ENCODE measurements at regions not wholly inside any gene's neighbourhood (a gene's known extent, or its start where the extent isn't known, plus 50 kb on each side); places are given as distances from the start of the nearest gene placed in this dataset.

DNA sequence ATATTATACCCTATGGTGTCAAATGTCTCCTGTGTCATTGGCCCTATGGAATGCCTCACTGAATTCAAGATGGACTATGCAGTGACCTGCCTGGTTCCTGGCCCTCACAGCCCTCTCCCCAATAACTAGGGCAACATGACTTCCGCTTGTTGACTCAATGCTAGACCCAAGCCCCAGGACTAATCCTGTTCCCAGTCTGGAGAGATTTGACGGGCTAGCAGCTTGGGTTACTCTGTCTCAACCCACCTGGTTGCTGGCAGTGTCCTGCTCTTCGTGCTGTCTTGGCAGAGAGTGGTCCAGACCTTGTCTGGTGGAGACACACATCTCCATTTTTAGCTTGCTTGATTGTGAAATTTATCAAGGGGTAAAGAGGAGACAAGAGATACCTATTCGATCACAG, 135.8 kb upstream of the HES1 start:
- Histone ChIP-seq H3K79me2 (ENCODE audit: insufficient read depth, low read length) (no peaks in the 10 kb centered on the region), H4K20me1 (ENCODE audit: insufficient read depth, low read length) (no peaks in the 10 kb centered on the region), H3K4me2 (ENCODE audit: insufficient read depth, low read length) (no peak overlapping the region), H3K9ac (ENCODE audit: low read depth, low read length) (no peak overlapping the region), H3K4me1 (ENCODE audit: insufficient read depth, low read length) (peaks cover 9% of the 10 kb centered on the region), H3K36me3 (ENCODE audit: insufficient read depth, low read length) (no peaks in the 10 kb centered on the region), H3K4me3 (ENCODE audit: low read depth in 1 of 2, low read length in 2 of 2) (no peak overlapping the region), H3K27me3 (ENCODE audit: insufficient read depth, low read length, poor library complexity) (peaks cover 42% of the 10 kb centered on the region), H2AFZ (ENCODE audit: low read depth, low read length) (no peak overlapping the region), H3K9me3 (ENCODE audit: insufficient read depth, low read length, severe bottlenecking) (no peaks in the 10 kb centered on the region), H3K27ac (ENCODE audit: low read length) (no peak overlapping the region)
- DNase-seq: no peak
- ATAC-seq (ENCODE audit: insufficient read depth, low read depth): no peak
- TF ChIP-seq, protein P1, sequence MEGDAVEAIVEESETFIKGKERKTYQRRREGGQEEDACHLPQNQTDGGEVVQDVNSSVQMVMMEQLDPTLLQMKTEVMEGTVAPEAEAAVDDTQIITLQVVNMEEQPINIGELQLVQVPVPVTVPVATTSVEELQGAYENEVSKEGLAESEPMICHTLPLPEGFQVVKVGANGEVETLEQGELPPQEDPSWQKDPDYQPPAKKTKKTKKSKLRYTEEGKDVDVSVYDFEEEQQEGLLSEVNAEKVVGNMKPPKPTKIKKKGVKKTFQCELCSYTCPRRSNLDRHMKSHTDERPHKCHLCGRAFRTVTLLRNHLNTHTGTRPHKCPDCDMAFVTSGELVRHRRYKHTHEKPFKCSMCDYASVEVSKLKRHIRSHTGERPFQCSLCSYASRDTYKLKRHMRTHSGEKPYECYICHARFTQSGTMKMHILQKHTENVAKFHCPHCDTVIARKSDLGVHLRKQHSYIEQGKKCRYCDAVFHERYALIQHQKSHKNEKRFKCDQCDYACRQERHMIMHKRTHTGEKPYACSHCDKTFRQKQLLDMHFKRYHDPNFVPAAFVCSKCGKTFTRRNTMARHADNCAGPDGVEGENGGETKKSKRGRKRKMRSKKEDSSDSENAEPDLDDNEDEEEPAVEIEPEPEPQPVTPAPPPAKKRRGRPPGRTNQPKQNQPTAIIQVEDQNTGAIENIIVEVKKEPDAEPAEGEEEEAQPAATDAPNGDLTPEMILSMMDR (IDR thresholded peaks at IDR 0.05; ENCODE audit: borderline replicate concordance, extremely low read depth, low read length, poor library complexity, severe bottlenecking): no peak
- TF ChIP-seq EZH2 (IDR thresholded peaks at IDR 0.05; ENCODE audit: borderline replicate concordance, low read depth, low read length, severe bottlenecking): no peak

DNA sequence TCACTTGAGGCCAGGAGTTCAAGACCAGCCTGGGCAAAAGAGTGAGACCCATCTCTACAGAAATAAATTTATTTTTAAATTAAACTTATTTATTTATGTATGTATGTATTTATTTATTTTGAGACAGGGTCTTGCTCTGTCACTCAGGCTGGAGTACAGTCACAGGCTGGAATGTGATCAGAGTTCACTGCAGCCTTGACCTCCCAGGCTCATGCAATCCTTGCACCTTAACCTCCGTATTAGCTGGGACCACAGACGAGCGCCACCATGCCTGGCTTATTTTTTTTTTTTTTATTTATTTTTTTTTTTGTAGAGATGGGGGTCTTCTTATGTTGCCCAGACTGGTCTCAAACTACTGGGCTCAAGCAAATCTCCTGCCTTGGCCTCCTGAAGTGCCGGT, 135.2 kb upstream of the HES1 start:
- Histone ChIP-seq H3K27me3 (ENCODE audit: insufficient read depth, low read length, poor library complexity) (peaks cover 39% of the 10 kb centered on the region), H3K9me3 (ENCODE audit: insufficient read depth, low read length, severe bottlenecking) (no peaks in the 10 kb centered on the region), H3K4me1 (ENCODE audit: insufficient read depth, low read length) (peaks cover 9% of the 10 kb centered on the region), H3K4me3 (ENCODE audit: low read depth in 1 of 2, low read length in 2 of 2) (no peak overlapping the region), H3K4me2 (ENCODE audit: insufficient read depth, low read length) (no peak overlapping the region), H3K9ac (ENCODE audit: low read depth, low read length) (no peak overlapping the region), H4K20me1 (ENCODE audit: insufficient read depth, low read length) (no peaks in the 10 kb centered on the region), H3K79me2 (ENCODE audit: insufficient read depth, low read length) (no peaks in the 10 kb centered on the region), H2AFZ (ENCODE audit: low read depth, low read length) (no peak overlapping the region), H3K27ac (ENCODE audit: low read length) (no peak overlapping the region), H3K36me3 (ENCODE audit: insufficient read depth, low read length) (no peaks in the 10 kb centered on the region)
- ATAC-seq (ENCODE audit: insufficient read depth, low read depth) (no peak), DNase-seq (no peak)
- TF ChIP-seq, protein P1 (IDR thresholded peaks at IDR 0.05; ENCODE audit: borderline replicate concordance, extremely low read depth, low read length, poor library complexity, severe bottlenecking): no peak
- no peak for TF ChIP-seq EZH2 (IDR thresholded peaks at IDR 0.05; ENCODE audit: borderline replicate concordance, low read depth, low read length, severe bottlenecking)

DNA sequence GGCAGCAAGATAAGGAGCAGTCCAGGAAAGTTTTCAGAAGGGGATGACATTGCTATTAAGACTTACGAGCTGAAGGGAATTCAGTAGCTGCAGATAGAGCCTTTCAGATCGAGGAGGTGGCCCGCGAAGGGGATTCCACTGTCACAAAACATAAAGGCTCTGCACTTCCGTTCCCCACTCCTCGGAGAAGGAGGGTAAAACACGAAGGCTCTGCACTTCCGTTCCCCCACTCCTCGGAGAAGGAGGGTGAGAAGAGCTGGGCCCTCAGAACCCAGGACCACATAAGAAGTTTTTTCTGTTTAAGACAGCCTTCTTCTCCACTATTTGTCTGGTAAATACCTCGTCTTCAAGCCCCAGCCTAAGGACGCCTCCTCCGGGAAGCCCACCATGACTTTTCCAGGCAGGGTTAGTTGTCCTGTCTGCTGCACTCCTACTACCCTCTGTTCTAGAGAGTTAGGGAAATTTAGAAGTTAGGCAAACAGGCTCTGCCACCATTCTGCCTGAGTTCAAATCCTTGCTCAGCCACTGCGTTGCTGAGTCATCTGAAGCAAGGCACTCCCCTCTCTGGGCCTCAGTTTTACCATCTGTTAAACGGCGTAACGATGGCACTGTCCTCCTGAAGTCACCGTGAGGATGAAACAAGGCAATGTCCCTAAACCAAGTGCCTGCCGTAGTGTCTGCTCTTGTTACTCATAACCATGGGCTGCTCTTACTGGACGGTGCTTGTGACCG, 134.1 kb upstream of the HES1 start:
- H3K4me1 ChIP-seq (ENCODE audit: insufficient read depth, low read length): peaks cover 9% of the 10 kb centered on the region
- H3K79me2 ChIP-seq (ENCODE audit: insufficient read depth, low read length): no peaks in the 10 kb centered on the region
- no peak overlapping the region for H2AFZ ChIP-seq (ENCODE audit: low read depth, low read length)
- H3K27ac ChIP-seq (ENCODE audit: low read length): no peak overlapping the region
- H3K4me3 ChIP-seq (ENCODE audit: low read depth in 1 of 2, low read length in 2 of 2): no peak overlapping the region
- no peak overlapping the region for H3K4me2 ChIP-seq (ENCODE audit: insufficient read depth, low read length)
- no peak overlapping the region for H3K9ac ChIP-seq (ENCODE audit: low read depth, low read length)
- H3K36me3 ChIP-seq (ENCODE audit: insufficient read depth, low read length): no peaks in the 10 kb centered on the region
- ATAC-seq (ENCODE audit: insufficient read depth, low read depth) (no peak), DNase-seq (no peak)
- H4K20me1 ChIP-seq (ENCODE audit: insufficient read depth, low read length): no peaks in the 10 kb centered on the region
- H3K9me3 ChIP-seq (ENCODE audit: insufficient read depth, low read length, severe bottlenecking): no peaks in the 10 kb centered on the region
- peaks cover 35% of the 10 kb centered on the region for H3K27me3 ChIP-seq (ENCODE audit: insufficient read depth, low read length, poor library complexity)
- no peak for TF ChIP-seq EZH2 (IDR thresholded peaks at IDR 0.05; ENCODE audit: borderline replicate concordance, low read depth, low read length, severe bottlenecking)
- TF ChIP-seq, protein P1 (IDR thresholded peaks at IDR 0.05; ENCODE audit: borderline replicate concordance, extremely low read depth, low read length, poor library complexity, severe bottlenecking): no peak
